Panc1 (cell line): ENCODE measurements at regions not wholly inside any gene's neighbourhood (a gene's known extent, or its start where the extent isn't known, plus 50 kb on each side); places are given as distances from the start of the nearest gene placed in this dataset.
"Not testable (repeated sequence)": the region's sequence is repeated elsewhere in the genome, so short reads cannot be mapped to it uniquely, and the experiment has no call there.

Experiments
- ATAC-seq: fragments of 200-7000 bp; cut with Tn5 transposase; 2 replicates; pipeline ENCODE4 v1.9.1; 2020; ENCODE audit warnings: mild to moderate bottlenecking, moderate library complexity
- BruUV-seq: library from RNA; stranded (reverse); fragments of 400-500 nt; replicated peaks from 2 replicates; lab custom pipeline; 2021; lab: Mats Ljungman, UMichigan
- CTCF ChIA-PET: fragments of 300-600 bp; sonication (Branson Sonifier 250); formaldehyde crosslinking; loops from one replicate; lab custom pipeline; 2022; ENCODE audit warnings: antibody characterized with exemption; lab: Charles Lee
- POLR2A ChIA-PET: fragments of 300-600 bp; sonication (Branson Sonifier 250); formaldehyde crosslinking; loops from one replicate; lab custom pipeline; 2022; ENCODE audit warnings: antibody characterized with exemption; lab: Charles Lee
- DNase-seq: peaks from one replicate; pipeline ENCODE4 v3.0.0-alpha.2; 2010; ENCODE audit warnings: low read depth, low spot score
- H3K27ac ChIP-seq: 2 replicates; pipeline ENCODE4 v1.5.1; 2011; ENCODE audit warnings: mild to moderate bottlenecking, low read length, inconsistent platforms
- H3K27me3 ChIP-seq: fragments of 200-500 bp; sonication (Bioruptor generic); 2 replicates; pipeline ENCODE4 v1.6.0; 2014; ENCODE audit warnings: low read length, inconsistent platforms; ENCODE audit not compliant: control insufficient read depth, insufficient read depth
- H3K36me3 ChIP-seq: fragments of 200-500 bp; sonication (Bioruptor generic); 2 replicates; pipeline ENCODE4 v1.5.1; 2014; ENCODE audit warnings: inconsistent platforms, mild to moderate bottlenecking, low read length, moderate library complexity; ENCODE audit not compliant: control insufficient read depth, insufficient read depth
- H3K4me1 ChIP-seq: 2 replicates; pipeline ENCODE4 v1.5.1; 2011; ENCODE audit warnings: inconsistent platforms, mild to moderate bottlenecking, low read length, moderate library complexity; ENCODE audit not compliant: control insufficient read depth, insufficient read depth
- H3K4me3 ChIP-seq, 2 experiments: 2 replicates each; pipeline ENCODE4 v1.5.1; 2011 to 2012; ENCODE audit warnings: low read depth in 2 of 2, low read length in 2 of 2, mild to moderate bottlenecking in 2 of 2, inconsistent platforms in 1 of 2, moderate library complexity in 1 of 2
- H3K9me3 ChIP-seq: fragments of 200-500 bp; sonication (Bioruptor generic); 2 replicates; pipeline ENCODE4 v1.5.1; 2014; ENCODE audit warnings: low read depth, mild to moderate bottlenecking, inconsistent platforms, low read length, moderate library complexity; ENCODE audit not compliant: control insufficient read depth, insufficient read depth
- CTCF ChIP-seq: fragments of 450-650 bp; IDR thresholded peaks from 2 replicates; pipeline ENCODE4 v1.5.1; 2017; ENCODE audit warnings: mild to moderate bottlenecking
- POLR2AphosphoS5 ChIP-seq: IDR thresholded peaks from 2 replicates; pipeline ENCODE4 v1.6.1; 2012; ENCODE audit warnings: mild to moderate bottlenecking, low read depth, low read length, moderate library complexity
- REST ChIP-seq, 2 experiments: IDR thresholded peaks; 2 replicates each; pipeline ENCODE4 v1.6.1; 2011 to 2012; ENCODE audit warnings: low read depth in 2 of 2, control low read depth in 1 of 2, low read length in 1 of 2, mild to moderate bottlenecking in 1 of 2, moderate library complexity in 1 of 2; ENCODE audit not compliant: insufficient read depth in 1 of 2
- SIN3A ChIP-seq: IDR thresholded peaks from 2 replicates; pipeline ENCODE4 v1.6.1; 2012; ENCODE audit warnings: low read depth, mild to moderate bottlenecking, low read length, moderate library complexity, borderline replicate concordance; ENCODE audit not compliant: insufficient read depth
- TCF7L2 ChIP-seq: IDR thresholded peaks from 2 replicates; pipeline ENCODE4 v1.6.1; 2011; ENCODE audit warnings: mild to moderate bottlenecking, low read depth, low read length, inconsistent platforms
- in situ Hi-C: cut with HindIII; loops from 2 replicates; pipeline ENCODE4 v1.10.0; 2016; ENCODE audit warnings: low sequenced_read_pairs, low pct_unique_long_range_greater_than_20kb
- intact Hi-C: fragments of 100-400 bp; cut with micrococcal nuclease; formaldehyde crosslinking; loops from one replicate; pipeline ENCODE4 v1.10.0; 2022; ENCODE audit not compliant: unreplicated experiment

GRCh38 chr2:5203134-5203755 lies 488.9 kb upstream of the SOX11 start:
- CTCF ChIA-PET: no interaction called here
- H3K36me3 ChIP-seq: no peaks in the 10 kb centered on the region
- POLR2A ChIA-PET: no interaction called here
- H3K4me1 ChIP-seq: no peaks in the 10 kb centered on the region
- no peak for DNase-seq
- H3K27me3 ChIP-seq: no peaks in the 10 kb centered on the region
- intact Hi-C loops (no loop called here), in situ Hi-C loops (no loop called here)
- BruUV-seq: no TSS peak
- H3K4me3 ChIP-seq: no peak overlapping the region
- TF ChIP-seq POLR2AphosphoS5 (no peak), TCF7L2 (no peak), CTCF (no peak), REST (IDR thresholded peaks at IDR 0.05; ENCODE audit: insufficient read depth in 1 of 2, low read depth in 2 of 2, low read length in 1 of 2) (no peak), SIN3A (no peak)
- H3K9me3 ChIP-seq: no peaks in the 10 kb centered on the region
- no peak overlapping the region for H3K27ac ChIP-seq
- ATAC-seq: no peak

GRCh38 chr2:5206742-5207141 lies 485.4 kb upstream of the SOX11 start:
- H3K4me3 ChIP-seq, DNase-seq, H3K27ac ChIP-seq, in situ Hi-C loops, intact Hi-C loops, ATAC-seq, H3K36me3 ChIP-seq, H3K9me3 ChIP-seq, H3K27me3 ChIP-seq, POLR2A ChIA-PET, BruUV-seq, CTCF ChIA-PET, H3K4me1 ChIP-seq: not testable (repeated sequence)

GRCh38 chr2:5215989-5216607 lies 476.1 kb upstream of the SOX11 start:
- POLR2A ChIA-PET: no interaction called here

More at GRCh38 chr2:5215989-5216607, 476.1 kb upstream of the SOX11 start:
- BruUV-seq: no TSS peak
- in situ Hi-C loops: no loop called here
- Histone ChIP-seq H3K4me1 (no peaks in the 10 kb centered on the region), H3K9me3 (no peaks in the 10 kb centered on the region), H3K27me3 (no peaks in the 10 kb centered on the region), H3K4me3 (no peak overlapping the region), H3K36me3 (no peaks in the 10 kb centered on the region), H3K27ac (no peak overlapping the region)
- CTCF ChIA-PET: no interaction called here
- no peak for DNase-seq
- ATAC-seq: no peak
- TF ChIP-seq POLR2AphosphoS5: no peak
- intact Hi-C loops: no loop called here
